Activated naive CD8-positive, alpha-beta T cell treated with anti-CD3 and anti-CD28 coated beads, Interleukin-2, amount 50 U/mL, for 24 hours (primary cell): ENCODE measurements at regions not wholly inside any gene's neighbourhood (a gene's known extent, or its start where the extent isn't known, plus 50 kb on each side); places are given as distances from the start of the nearest gene placed in this dataset.
"Not testable (repeated sequence)": the region's sequence is repeated elsewhere in the genome, so short reads cannot be mapped to it uniquely, and the experiment has no call there.

ENCODE experiments used
- ATAC-seq: fragments of 150-1000 bp; cut with Tn5 transposase; one replicate; pipeline ENCODE4 v1.10.0; 2021
- DNase-seq: peaks from one replicate; pipeline ENCODE4 v3.0.0; 2021
- H3K27ac Mint-ChIP-seq: one replicate; pipeline ENCODE4 v1.8.0; 2021; ENCODE audit warnings: mild to moderate bottlenecking, mixed read lengths
- H3K27me3 Mint-ChIP-seq: one replicate; pipeline ENCODE4 v1.8.0; 2021; ENCODE audit warnings: mixed read lengths
- H3K36me3 Mint-ChIP-seq: one replicate; pipeline ENCODE4 v1.8.0; 2021; ENCODE audit warnings: low read depth, mixed read lengths
- H3K4me1 Mint-ChIP-seq: one replicate; pipeline ENCODE4 v1.8.0; 2021; ENCODE audit warnings: mixed read lengths
- H3K4me3 Mint-ChIP-seq: one replicate; pipeline ENCODE4 v1.8.0; 2021; ENCODE audit warnings: mild to moderate bottlenecking, moderate library complexity, mixed read lengths
- H3K9me3 Mint-ChIP-seq: one replicate; pipeline ENCODE4 v1.8.0; 2021; ENCODE audit warnings: mixed read lengths

DNA sequence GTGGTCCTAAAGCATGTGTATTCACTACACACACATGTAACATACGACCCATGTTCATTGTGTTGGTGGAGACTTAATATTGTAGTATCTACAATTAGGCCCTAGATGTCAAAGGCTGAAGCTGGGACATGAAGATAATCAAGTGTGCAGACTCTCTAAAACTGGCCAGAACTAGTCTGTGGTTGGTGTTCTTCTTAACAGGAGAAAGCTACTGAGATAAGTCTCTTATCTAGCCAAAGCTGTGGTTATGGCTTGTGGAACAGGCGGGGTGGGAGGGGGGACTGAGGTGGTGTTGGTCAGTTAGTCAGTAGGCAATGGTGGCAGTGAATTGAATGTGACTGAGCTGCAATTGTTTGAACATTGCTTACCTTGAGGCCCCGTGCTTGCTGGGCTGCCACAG, 112.7 kb upstream of the SLC24A2 start:
- ATAC-seq (no peak), DNase-seq (no peak)
- Mint-ChIP-seq H3K27ac (no peak overlapping the region), H3K4me1 (no peaks in the 10 kb centered on the region), H3K4me3 (no peak overlapping the region), H3K36me3 (no peaks in the 10 kb centered on the region), H3K9me3 (no peaks in the 10 kb centered on the region), H3K27me3 (peaks cover 3% of the 10 kb centered on the region)

DNA sequence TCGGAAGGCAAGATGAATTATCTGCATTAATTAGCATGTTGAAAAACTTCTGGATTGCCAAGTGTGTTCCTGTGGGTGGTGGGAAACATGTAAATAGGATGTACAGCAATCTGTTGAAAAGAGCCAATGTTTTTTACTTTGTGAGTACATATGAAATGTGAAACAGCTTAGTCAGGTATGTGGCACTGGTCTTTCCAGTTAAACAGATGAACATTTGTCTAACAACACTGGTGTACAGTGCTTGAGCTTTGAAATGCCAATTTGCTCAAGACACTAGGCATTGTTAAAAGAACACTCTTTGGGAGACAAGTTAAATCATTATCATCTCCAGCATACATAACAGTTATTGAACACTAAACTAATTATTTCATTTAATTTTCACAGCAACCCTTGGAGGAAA, 107.3 kb upstream of the SLC24A2 start:
- Mint-ChIP-seq H3K27ac (no peak overlapping the region), H3K36me3 (no peaks in the 10 kb centered on the region), H3K4me1 (no peaks in the 10 kb centered on the region), H3K4me3 (no peak overlapping the region), H3K27me3 (no peaks in the 10 kb centered on the region), H3K9me3 (no peaks in the 10 kb centered on the region)
- DNase-seq (no peak), ATAC-seq (no peak)

DNA sequence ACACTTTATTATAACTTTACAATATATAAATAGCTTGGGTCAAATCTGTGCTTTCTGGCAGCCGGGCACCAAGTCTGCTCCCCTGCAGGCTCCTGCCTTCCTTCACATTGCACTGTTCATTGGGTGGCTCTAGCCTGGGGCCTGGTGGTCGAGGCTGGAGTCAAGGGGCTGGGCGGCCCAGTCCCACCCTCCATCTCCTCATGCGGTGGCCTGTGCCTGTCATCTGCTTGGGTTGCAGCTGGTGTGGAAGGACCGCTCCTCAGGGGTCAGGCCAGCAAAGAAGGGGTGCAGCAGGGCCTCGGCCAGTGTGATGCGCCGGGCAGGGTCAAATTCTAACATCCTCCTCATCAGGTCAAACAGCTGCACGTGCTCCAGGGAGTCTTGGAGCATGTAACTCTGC, 106.7 kb upstream of the SLC24A2 start:
- H3K27ac Mint-ChIP-seq, ATAC-seq, DNase-seq, H3K9me3 Mint-ChIP-seq, H3K27me3 Mint-ChIP-seq, H3K4me1 Mint-ChIP-seq, H3K36me3 Mint-ChIP-seq, H3K4me3 Mint-ChIP-seq: not testable (repeated sequence)

DNA sequence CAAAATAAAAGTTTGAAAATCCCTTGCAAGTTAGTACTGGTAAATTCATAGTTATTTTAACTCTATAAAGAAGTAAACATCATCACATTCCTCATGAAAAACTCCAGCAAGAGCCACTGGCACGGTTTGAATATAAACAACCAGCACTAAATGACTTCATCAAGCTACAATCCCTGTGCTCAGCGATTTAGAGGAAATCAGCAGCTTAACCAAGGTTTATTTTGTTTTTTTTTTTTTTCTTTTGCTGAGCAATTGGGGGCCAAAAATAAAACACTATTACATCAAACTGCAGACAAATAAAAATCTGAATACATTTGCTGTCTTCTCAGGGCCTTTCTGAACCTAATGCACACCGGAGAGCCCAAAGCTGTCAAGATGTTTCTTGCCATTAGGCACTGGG, 106.2 kb upstream of the SLC24A2 start:
- DNase-seq (no peak), ATAC-seq (no peak)
- no peak overlapping the region for H3K4me3 Mint-ChIP-seq
- no peak overlapping the region for H3K27ac Mint-ChIP-seq
- H3K4me1 Mint-ChIP-seq: no peaks in the 10 kb centered on the region
- no peaks in the 10 kb centered on the region for H3K27me3 Mint-ChIP-seq
- no peaks in the 10 kb centered on the region for H3K36me3 Mint-ChIP-seq
- H3K9me3 Mint-ChIP-seq: no peaks in the 10 kb centered on the region

DNA sequence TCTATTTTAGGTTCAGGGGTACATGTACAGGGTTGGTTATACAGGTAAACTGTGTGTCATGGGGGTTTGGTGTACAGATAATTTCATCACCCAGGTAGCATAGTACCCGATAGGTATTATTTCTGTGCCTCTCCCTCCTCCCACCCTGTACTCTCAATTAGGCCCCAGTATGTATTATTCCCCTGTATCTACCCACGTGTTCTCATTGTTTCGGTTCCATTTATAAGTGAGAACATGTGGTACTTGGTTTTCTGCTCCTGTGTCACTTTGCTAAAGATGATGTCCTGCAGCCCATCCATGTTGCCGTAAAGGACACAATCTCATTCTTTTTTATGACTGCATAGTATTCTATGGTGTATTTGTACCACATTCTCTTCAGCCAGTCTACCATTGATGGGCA, 96.8 kb upstream of the SLC24A2 start:
- H3K9me3 Mint-ChIP-seq: peaks cover 4% of the 10 kb centered on the region
- H3K36me3 Mint-ChIP-seq: no peaks in the 10 kb centered on the region
- H3K27ac Mint-ChIP-seq: no peak overlapping the region
- no peak overlapping the region for H3K4me3 Mint-ChIP-seq
- DNase-seq (no peak), ATAC-seq (no peak)
- H3K27me3 Mint-ChIP-seq: peaks cover 3% of the 10 kb centered on the region
- no peaks in the 10 kb centered on the region for H3K4me1 Mint-ChIP-seq

DNA sequence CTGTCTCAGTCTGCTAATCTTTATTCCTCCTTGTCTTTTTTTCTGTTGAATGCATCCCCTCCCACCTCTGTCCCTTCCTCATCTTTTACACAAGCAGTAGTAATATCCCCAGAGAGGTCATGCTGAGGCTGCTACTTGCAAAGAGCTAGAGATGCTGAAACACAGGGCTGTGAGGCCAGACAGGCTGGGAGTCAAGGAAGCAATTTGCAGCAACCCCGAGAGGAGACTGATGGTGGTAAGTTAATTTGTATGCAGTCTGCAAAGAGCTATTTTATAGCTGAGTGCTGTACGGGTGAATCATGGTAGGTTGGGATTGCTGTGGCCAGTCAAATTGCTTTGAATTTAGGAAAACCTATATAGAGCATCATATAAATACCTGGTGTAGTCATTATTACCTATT, 90.2 kb upstream of the SLC24A2 start:
- no peaks in the 10 kb centered on the region for H3K9me3 Mint-ChIP-seq
- peaks cover 16% of the 10 kb centered on the region for H3K27me3 Mint-ChIP-seq
- no peak overlapping the region for H3K4me3 Mint-ChIP-seq
- no peaks in the 10 kb centered on the region for H3K4me1 Mint-ChIP-seq
- no peak overlapping the region for H3K27ac Mint-ChIP-seq
- no peak for ATAC-seq
- H3K36me3 Mint-ChIP-seq: no peaks in the 10 kb centered on the region
- no peak for DNase-seq

DNA sequence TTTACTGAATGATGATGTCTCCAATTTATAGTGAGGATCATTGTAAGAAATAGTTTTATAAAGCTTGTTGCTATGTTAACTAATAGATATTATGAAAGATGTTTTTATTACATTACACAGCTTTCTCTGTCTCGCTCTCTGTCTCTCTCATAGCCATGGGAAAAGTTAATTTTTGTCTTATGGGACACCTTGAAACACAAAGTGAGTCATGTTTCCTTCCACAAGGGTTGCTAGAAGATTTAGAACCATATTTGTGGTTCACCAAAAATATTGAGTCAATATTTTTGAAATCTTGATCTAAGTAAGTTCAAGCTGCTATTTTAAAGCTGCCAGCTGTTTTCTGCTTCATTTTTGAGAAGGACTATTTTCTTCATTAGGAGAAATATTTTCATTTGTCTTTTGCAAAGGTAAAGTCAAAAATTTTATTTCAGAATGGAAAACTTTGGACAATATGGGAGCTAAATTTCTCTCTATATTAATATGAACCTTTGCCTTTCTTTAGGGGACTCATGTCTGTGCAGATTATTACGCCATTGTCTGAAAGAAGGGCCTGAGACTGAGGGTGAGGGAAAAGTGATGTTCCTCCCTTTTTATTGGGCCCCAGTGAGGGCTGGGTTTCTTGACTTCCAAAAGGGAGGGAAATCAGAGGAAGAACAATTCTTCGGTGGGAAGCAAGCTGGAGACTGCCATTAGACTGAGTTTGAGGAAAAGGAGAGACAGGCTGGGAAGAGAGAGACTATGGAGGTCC, 87.9 kb upstream of the SLC24A2 start:
- no peaks in the 10 kb centered on the region for H3K4me1 Mint-ChIP-seq
- no peak for ATAC-seq
- H3K4me3 Mint-ChIP-seq: no peak overlapping the region
- peaks cover 4% of the 10 kb centered on the region for H3K9me3 Mint-ChIP-seq
- H3K36me3 Mint-ChIP-seq: no peaks in the 10 kb centered on the region
- no peak overlapping the region for H3K27ac Mint-ChIP-seq
- DNase-seq: no peak
- H3K27me3 Mint-ChIP-seq: peaks cover 22% of the 10 kb centered on the region

DNA sequence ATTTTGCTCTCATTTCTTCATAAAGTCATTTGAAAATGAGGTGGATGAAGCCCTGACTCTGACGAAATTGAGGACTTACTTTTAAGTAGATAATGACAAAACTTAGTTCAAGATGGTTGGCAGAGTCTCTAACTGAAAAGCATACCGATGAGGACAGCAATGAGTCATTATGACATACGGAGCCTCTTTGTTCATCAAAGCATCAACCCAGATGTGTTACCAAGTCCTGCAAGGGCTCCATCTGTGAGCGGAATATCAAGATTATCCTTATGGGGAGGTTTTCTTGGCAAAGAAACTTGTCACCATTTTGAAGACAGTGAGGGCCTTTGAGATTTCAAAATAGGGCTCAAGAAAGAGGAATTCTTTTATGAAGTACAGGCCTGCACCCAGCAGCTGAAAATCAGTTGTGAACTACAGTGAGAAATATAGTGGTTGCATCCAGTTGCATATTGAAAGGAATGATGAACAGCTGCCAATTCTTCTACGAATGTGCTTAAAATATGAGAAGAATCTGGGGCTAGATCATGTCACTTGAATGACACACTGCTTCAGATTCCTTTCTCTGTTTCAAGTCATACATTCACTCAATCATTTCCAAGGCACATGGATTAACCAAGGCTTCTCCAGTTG, 86.6 kb upstream of the SLC24A2 start:
- no peaks in the 10 kb centered on the region for H3K36me3 Mint-ChIP-seq
- H3K9me3 Mint-ChIP-seq: peaks cover 10% of the 10 kb centered on the region
- no peak overlapping the region for H3K4me3 Mint-ChIP-seq
- ATAC-seq: no peak
- H3K27me3 Mint-ChIP-seq: peaks cover 22% of the 10 kb centered on the region
- H3K4me1 Mint-ChIP-seq: no peaks in the 10 kb centered on the region
- DNase-seq: no peak
- no peak overlapping the region for H3K27ac Mint-ChIP-seq

DNA sequence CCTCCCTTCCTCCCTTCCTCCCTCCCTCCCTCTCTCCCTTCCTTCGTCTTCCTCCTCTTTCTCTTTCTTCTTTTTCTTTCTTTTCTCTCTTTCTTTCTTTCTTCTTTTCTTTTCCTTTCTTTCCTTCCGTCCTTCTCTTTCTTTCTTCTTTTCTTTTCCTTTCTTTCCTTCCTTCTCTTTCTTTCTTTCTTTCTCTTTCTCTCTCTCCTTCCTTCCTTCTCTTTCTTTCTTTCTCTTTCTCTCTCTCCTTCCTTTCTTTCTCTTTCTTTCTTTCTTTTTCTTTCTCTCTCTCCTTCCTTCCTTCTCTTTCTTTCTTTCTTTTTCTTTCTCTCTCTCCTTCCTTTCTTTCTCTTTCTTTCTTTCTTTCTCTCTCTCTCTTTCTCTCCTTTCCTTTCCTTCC, 84.4 kb upstream of the SLC24A2 start:
- not testable (repeated sequence) for ATAC-seq, H3K4me1 Mint-ChIP-seq, H3K36me3 Mint-ChIP-seq, DNase-seq, H3K27ac Mint-ChIP-seq, H3K4me3 Mint-ChIP-seq
- H3K9me3 Mint-ChIP-seq: peaks cover 10% of the 10 kb centered on the region
- peaks cover 20% of the 10 kb centered on the region for H3K27me3 Mint-ChIP-seq

DNA sequence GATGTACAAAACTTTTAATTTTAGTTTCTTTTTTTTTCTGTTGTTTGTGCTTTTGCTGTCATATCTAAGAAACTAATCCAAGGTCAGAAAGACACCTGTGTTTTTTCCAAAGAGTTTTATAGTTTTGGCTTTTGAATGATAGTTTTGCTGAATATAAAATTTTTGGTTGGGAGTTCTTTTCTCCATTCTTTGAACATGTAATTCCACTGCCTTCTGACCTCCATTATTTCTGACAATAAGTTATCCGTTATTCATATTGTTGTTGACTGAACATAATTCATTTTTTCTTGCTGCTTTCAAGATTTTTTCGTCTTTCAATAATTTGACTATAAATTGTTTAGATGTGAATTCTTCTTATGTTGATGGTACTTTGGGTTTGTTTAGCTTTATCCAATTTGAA, 82.2 kb upstream of the SLC24A2 start:
- ATAC-seq: no peak
- no peak overlapping the region for H3K4me3 Mint-ChIP-seq
- DNase-seq: no peak
- peaks cover 14% of the 10 kb centered on the region for H3K27me3 Mint-ChIP-seq
- no peaks in the 10 kb centered on the region for H3K36me3 Mint-ChIP-seq
- peaks cover 10% of the 10 kb centered on the region for H3K9me3 Mint-ChIP-seq
- no peak overlapping the region for H3K27ac Mint-ChIP-seq
- no peaks in the 10 kb centered on the region for H3K4me1 Mint-ChIP-seq

DNA sequence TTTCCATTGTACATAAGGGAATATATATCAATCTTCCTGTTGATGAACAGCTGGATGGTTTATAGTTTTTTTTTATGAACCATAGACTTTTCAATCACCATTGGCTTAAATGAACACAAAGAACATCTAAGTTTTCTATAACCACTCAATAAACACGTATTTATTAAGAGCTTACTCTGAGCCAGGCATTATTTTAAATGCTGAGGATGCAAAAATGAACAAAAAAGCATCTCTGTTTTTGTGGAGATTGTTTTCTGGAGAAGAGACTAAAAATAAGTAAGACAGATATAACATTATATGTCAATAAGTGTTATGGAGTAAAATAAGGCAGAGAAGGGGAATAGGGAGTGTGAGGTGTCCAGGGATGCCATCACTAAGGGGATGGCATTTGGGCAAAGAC, 52.1 kb upstream of the SLC24A2 start:
- H3K4me1 Mint-ChIP-seq: no peaks in the 10 kb centered on the region
- H3K4me3 Mint-ChIP-seq: no peak overlapping the region
- H3K27me3 Mint-ChIP-seq: no peaks in the 10 kb centered on the region
- DNase-seq (no peak), ATAC-seq (no peak)
- H3K36me3 Mint-ChIP-seq: no peaks in the 10 kb centered on the region
- no peak overlapping the region for H3K27ac Mint-ChIP-seq
- no peaks in the 10 kb centered on the region for H3K9me3 Mint-ChIP-seq
